OCI-LY1 (cell line): ENCODE measurements at regions not wholly inside any gene's neighbourhood (a gene's known extent, or its start where the extent isn't known, plus 50 kb on each side); places are given as distances from the start of the nearest gene placed in this dataset.

ENCODE experiments used
- EZH2 ChIP-seq: fragments of 200-600 bp; sonication (generic), shearing (Covaris generic); IDR thresholded peaks from 2 replicates; pipeline ENCODE4 v1.8.0; 2017; ENCODE audit warnings: borderline replicate concordance, mixed run types, mild to moderate bottlenecking, antibody characterized with exemption, low read length, moderate library complexity, mixed read lengths
- TF ChIP-seq, protein P1 (sequence below): fragments of 200-600 bp; sonication (generic), shearing (Covaris generic); IDR thresholded peaks from 2 replicates; pipeline ENCODE4 v1.5.1; 2017; ENCODE audit warnings: mild to moderate bottlenecking, antibody characterized with exemption, low read length, moderate library complexity, mixed read lengths

DNA sequence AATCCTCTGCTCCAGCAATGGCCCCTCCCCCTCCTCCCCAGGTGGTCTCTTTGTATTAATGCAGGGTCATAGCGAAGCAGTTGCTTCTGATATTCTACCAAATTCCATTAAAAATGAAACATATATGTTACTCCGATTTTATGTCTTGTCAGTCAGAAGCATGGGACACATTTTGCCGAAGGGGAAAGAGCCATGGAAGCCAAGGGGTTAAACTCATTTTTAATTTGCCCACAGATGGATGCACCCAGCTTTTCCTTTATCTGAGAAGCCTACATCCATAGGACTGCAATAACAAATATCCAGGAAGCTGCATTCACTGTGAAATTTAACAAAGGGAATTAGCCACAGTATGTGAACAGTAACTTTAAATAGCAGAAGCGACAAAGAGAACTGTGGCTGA lies 688.2 kb downstream of the QKI start:
- TF ChIP-seq, protein P1, sequence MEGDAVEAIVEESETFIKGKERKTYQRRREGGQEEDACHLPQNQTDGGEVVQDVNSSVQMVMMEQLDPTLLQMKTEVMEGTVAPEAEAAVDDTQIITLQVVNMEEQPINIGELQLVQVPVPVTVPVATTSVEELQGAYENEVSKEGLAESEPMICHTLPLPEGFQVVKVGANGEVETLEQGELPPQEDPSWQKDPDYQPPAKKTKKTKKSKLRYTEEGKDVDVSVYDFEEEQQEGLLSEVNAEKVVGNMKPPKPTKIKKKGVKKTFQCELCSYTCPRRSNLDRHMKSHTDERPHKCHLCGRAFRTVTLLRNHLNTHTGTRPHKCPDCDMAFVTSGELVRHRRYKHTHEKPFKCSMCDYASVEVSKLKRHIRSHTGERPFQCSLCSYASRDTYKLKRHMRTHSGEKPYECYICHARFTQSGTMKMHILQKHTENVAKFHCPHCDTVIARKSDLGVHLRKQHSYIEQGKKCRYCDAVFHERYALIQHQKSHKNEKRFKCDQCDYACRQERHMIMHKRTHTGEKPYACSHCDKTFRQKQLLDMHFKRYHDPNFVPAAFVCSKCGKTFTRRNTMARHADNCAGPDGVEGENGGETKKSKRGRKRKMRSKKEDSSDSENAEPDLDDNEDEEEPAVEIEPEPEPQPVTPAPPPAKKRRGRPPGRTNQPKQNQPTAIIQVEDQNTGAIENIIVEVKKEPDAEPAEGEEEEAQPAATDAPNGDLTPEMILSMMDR, result no peak
- no peak for TF ChIP-seq EZH2
